H9 (cell line): ENCODE measurements at regions not wholly inside any gene's neighbourhood (a gene's known extent, or its start where the extent isn't known, plus 50 kb on each side); places are given as distances from the start of the nearest gene placed in this dataset.

Source experiments
- DNase-seq: peaks from one replicate; pipeline ENCODE4 v3.0.0-alpha.2; 2017
- H2AFZ ChIP-seq: one replicate; pipeline ENCODE4 v1.6.1; 2013; ENCODE audit warnings: mild to moderate bottlenecking, low read length, control low read depth, moderate library complexity
- H2AK5ac ChIP-seq: 2 replicates; pipeline ENCODE4 v1.6.1; 2013; ENCODE audit warnings: low read length, control low read depth, mixed read lengths; ENCODE audit not compliant: insufficient read length
- H2BK120ac ChIP-seq: one replicate; pipeline ENCODE4 v1.6.1; 2013; ENCODE audit warnings: low read depth, mild to moderate bottlenecking, low read length, control low read depth, inconsistent platforms; ENCODE audit not compliant: poor library complexity, severe bottlenecking
- H2BK12ac ChIP-seq: 2 replicates; pipeline ENCODE4 v1.6.1; 2013; ENCODE audit warnings: low read length, control low read depth, mixed read lengths, low read depth; ENCODE audit not compliant: insufficient read length
- H2BK15ac ChIP-seq: 2 replicates; pipeline ENCODE4 v1.6.1; 2013; ENCODE audit warnings: low read depth, low read length, control low read depth
- H2BK20ac ChIP-seq: one replicate; pipeline ENCODE4 v1.6.1; 2013; ENCODE audit warnings: low read depth, mild to moderate bottlenecking, low read length, control low read depth, inconsistent platforms; ENCODE audit not compliant: poor library complexity, severe bottlenecking
- H2BK5ac ChIP-seq: 2 replicates; pipeline ENCODE4 v1.6.1; 2013; ENCODE audit warnings: low read length, control low read depth, mixed read lengths; ENCODE audit not compliant: insufficient read length
- H3K14ac ChIP-seq: 2 replicates; pipeline ENCODE4 v1.6.1; 2013; ENCODE audit warnings: low read length, control low read depth; ENCODE audit not compliant: insufficient read depth
- H3K18ac ChIP-seq: 2 replicates; pipeline ENCODE4 v1.6.1; 2013; ENCODE audit warnings: low read depth, mild to moderate bottlenecking, mixed read lengths, low read length, control low read depth; ENCODE audit not compliant: insufficient read length
- H3K23ac ChIP-seq: 2 replicates; pipeline ENCODE4 v1.6.1; 2013; ENCODE audit warnings: low read length, control low read depth, mixed read lengths, low read depth; ENCODE audit not compliant: insufficient read length
- H3K23me2 ChIP-seq: 2 replicates; pipeline ENCODE4 v1.6.1; 2013; ENCODE audit warnings: low read depth, mild to moderate bottlenecking, mixed read lengths, low read length, control low read depth; ENCODE audit not compliant: insufficient read length, poor library complexity, severe bottlenecking
- H3K27ac ChIP-seq: 2 replicates; pipeline ENCODE4 v1.5.1; 2013; ENCODE audit warnings: low read length, control low read depth, mixed read lengths, low read depth; ENCODE audit not compliant: insufficient read length
- H3K27me3 ChIP-seq: 2 replicates; pipeline ENCODE4 v1.6.1; 2013; ENCODE audit warnings: low read length, control low read depth, inconsistent platforms; ENCODE audit not compliant: insufficient read depth
- H3K4ac ChIP-seq: 2 replicates; pipeline ENCODE4 v1.6.1; 2013; ENCODE audit warnings: low read depth, mild to moderate bottlenecking, control low read depth, inconsistent platforms, low read length, moderate library complexity
- H3K4me1 ChIP-seq: 2 replicates; pipeline ENCODE4 v1.6.1; 2013; ENCODE audit warnings: low read length, control low read depth, inconsistent platforms; ENCODE audit not compliant: insufficient read depth
- H3K4me2 ChIP-seq: 2 replicates; pipeline ENCODE4 v1.6.1; 2013; ENCODE audit warnings: low read length, control low read depth, mixed read lengths; ENCODE audit not compliant: insufficient read length, insufficient read depth
- H3K56ac ChIP-seq: 2 replicates; pipeline ENCODE4 v1.6.1; 2013; ENCODE audit warnings: low read depth, mild to moderate bottlenecking, mixed read lengths, low read length, control low read depth; ENCODE audit not compliant: insufficient read length
- H3K79me1 ChIP-seq: 2 replicates; pipeline ENCODE4 v1.6.1; 2013; ENCODE audit warnings: low read depth, mild to moderate bottlenecking, moderate library complexity, low read length, control low read depth, inconsistent platforms; ENCODE audit not compliant: insufficient read depth, poor library complexity, severe bottlenecking
- H3K79me2 ChIP-seq: 2 replicates; pipeline ENCODE4 v1.6.1; 2013; ENCODE audit warnings: low read length, control low read depth, inconsistent platforms; ENCODE audit not compliant: insufficient read depth
- H3K9ac ChIP-seq: 2 replicates; pipeline ENCODE4 v1.6.1; 2013; ENCODE audit warnings: low read length, control low read depth, mixed read lengths; ENCODE audit not compliant: insufficient read length; ENCODE audit errors: extremely low read depth
- H3K9me3 ChIP-seq: one replicate; pipeline ENCODE4 v1.6.1; 2013; ENCODE audit warnings: low read depth, low read length, inconsistent platforms; ENCODE audit not compliant: control insufficient read depth
- H3T11ph ChIP-seq: one replicate; pipeline ENCODE4 v1.6.1; 2013; ENCODE audit warnings: mild to moderate bottlenecking, low read length, control low read depth, inconsistent platforms
- H4K20me1 ChIP-seq: one replicate; pipeline ENCODE4 v1.6.1; 2013; ENCODE audit not compliant: control insufficient read depth, insufficient read length, insufficient read depth
- H4K5ac ChIP-seq: 2 replicates; pipeline ENCODE4 v1.6.1; 2013; ENCODE audit warnings: low read depth, mild to moderate bottlenecking, mixed read lengths, low read length, control low read depth; ENCODE audit not compliant: insufficient read length
- H4K8ac ChIP-seq: replicated peaks from 2 replicates; pipeline ENCODE4 v1.6.1; 2013; ENCODE audit warnings: low read length, control low read depth, mixed read lengths, low read depth; ENCODE audit not compliant: insufficient read length
- H4K91ac ChIP-seq: 2 replicates; pipeline ENCODE4 v1.6.1; 2013; ENCODE audit warnings: low read depth, mild to moderate bottlenecking, moderate library complexity, mixed read lengths, low read length, control low read depth; ENCODE audit not compliant: insufficient read length
- H3K27ac Mint-ChIP-seq, 3 experiments: 2 replicates in 2 of 3; 3 replicates in 1 of 3; pipeline ENCODE4 v1.8.0; 2020 to 2021; ENCODE audit warnings: mixed read lengths in 3 of 3, mild to moderate bottlenecking in 1 of 3, moderate library complexity in 1 of 3
- H3K27me3 Mint-ChIP-seq: 2 replicates; pipeline ENCODE4 v1.8.0; 2021; ENCODE audit warnings: low read depth, mild to moderate bottlenecking, moderate library complexity, mixed read lengths
- H3K36me3 Mint-ChIP-seq, 3 experiments: 2 replicates in 2 of 3; 3 replicates in 1 of 3; pipeline ENCODE4 v1.8.0; 2020 to 2021; ENCODE audit warnings: low read depth in 3 of 3, mixed read lengths in 3 of 3; ENCODE audit not compliant: insufficient read depth in 1 of 3
- H3K4me1 Mint-ChIP-seq, 2 experiments: 2 replicates each; pipeline ENCODE4 v1.8.0; 2020; ENCODE audit warnings: mixed read lengths in 2 of 2
- H3K4me3 Mint-ChIP-seq, 2 experiments: 2 replicates in 1 of 2; 3 replicates in 1 of 2; pipeline ENCODE4 v1.8.0; 2020 to 2021; ENCODE audit warnings: mild to moderate bottlenecking in 2 of 2, mixed read lengths in 2 of 2, moderate library complexity in 1 of 2
- H3K9me3 Mint-ChIP-seq, 2 experiments: 2 replicates in 1 of 2; 3 replicates in 1 of 2; pipeline ENCODE4 v1.8.0; 2020; ENCODE audit warnings: mild to moderate bottlenecking in 2 of 2, mixed read lengths in 2 of 2, moderate library complexity in 1 of 2
- CTCF ChIP-seq: fragments of 200-600 bp; sonication (generic); conservative IDR thresholded peaks from 3 replicates; pipeline ENCODE4 v1.8.0; 2021; ENCODE audit warnings: antibody characterized with exemption, mild to moderate bottlenecking
- WGBS: extraction: QIAGEN DNeasy Blood & Tissue Kit; methylation state at CpG from one replicate; pipeline ENCODE4 v1.1.7; 2013; ENCODE audit warnings: missing lambda C conversion rate, low lambda C conversion rate, mixed read lengths; ENCODE audit not compliant: insufficient read length; ENCODE audit errors: extremely low coverage; 5-methylcytosine and 5-hydroxymethylcytosine counted together

- Histone ChIP-seq H3K79me2 (no peaks in the 10 kb centered on the region), H2AK5ac (no peak overlapping the region)
- H3K27me3 Mint-ChIP-seq = no peaks in the 10 kb centered on the region
These were observed 425.3 kb upstream of the ANKRD30A start for GRCh38 chr10:36700123-36700522.

More at GRCh38 chr10:36700123-36700522, 425.3 kb upstream of the ANKRD30A start:
- H3K27ac Mint-ChIP-seq = no peak overlapping the region
- Histone ChIP-seq H3K4ac (no peak overlapping the region), H3K4me1 (no peaks in the 10 kb centered on the region), H3K14ac (no peak overlapping the region), H2BK12ac (no peak overlapping the region), H3K4me2 (no peak overlapping the region), H4K20me1 (no peaks in the 10 kb centered on the region), H3K23ac (no peak overlapping the region), H3K18ac (no peak overlapping the region), H3K23me2 (no peaks in the 10 kb centered on the region), H3K79me1 (no peaks in the 10 kb centered on the region), H4K91ac (no peak overlapping the region), H2BK15ac (no peak overlapping the region), H2BK120ac (no peak overlapping the region), H2BK5ac (no peak overlapping the region), H4K8ac (no peak overlapping the region), H4K5ac (no peak overlapping the region), H3K27me3 (no peaks in the 10 kb centered on the region), H2AFZ (no peak overlapping the region), H3T11ph (no peak overlapping the region), H3K9ac (no peak overlapping the region), H3K27ac (no peak overlapping the region), H3K9me3 (no peaks in the 10 kb centered on the region), H3K56ac (no peak overlapping the region), H2BK20ac (no peak overlapping the region)
- no peak for DNase-seq
- no CpG with 5 or more reads among the region's 1 CpG for WGBS
- H3K4me3 Mint-ChIP-seq = no peak overlapping the region
- TF ChIP-seq CTCF = no peak
- no peaks in the 10 kb centered on the region for H3K36me3 Mint-ChIP-seq
- H3K9me3 Mint-ChIP-seq = no peaks in the 10 kb centered on the region
- H3K4me1 Mint-ChIP-seq = no peaks in the 10 kb centered on the region
